Stimulated activated CD4-positive, alpha-beta T cell treated with anti-CD3 and anti-CD28 coated beads, Interleukin-2, amount 100 ng/mL, for 48 hours (primary cell): ENCODE measurements at regions not wholly inside any gene's neighbourhood (a gene's known extent, or its start where the extent isn't known, plus 50 kb on each side); places are given as distances from the start of the nearest gene placed in this dataset.

Experiments
- DNase-seq, 2 donors: peaks; one replicate each; pipeline ENCODE4 v3.0.0-alpha.2; 2020

- no peak for DNase-seq
These were observed 148.2 kb upstream of the SPRY4 start for GRCh38 chr5:142473038-142473437.

GRCh38 chr5:142472306-142472951 is 147.6 kb upstream of the SPRY4 start:
- peak; percentile 16 to 33 for DNase-seq

GRCh38 chr5:142466195-142466971 is 141.6 kb upstream of the SPRY4 start:
- no peak for DNase-seq

GRCh38 chr5:142465476-142465875 is 140.7 kb upstream of the SPRY4 start:
- DNase-seq: no peak

GRCh38 chr5:142463904-142464303 is 139.1 kb upstream of the SPRY4 start:
- no peak for DNase-seq

- DNase-seq: no peak
These were observed 136.3 kb upstream of the SPRY4 start for GRCh38 chr5:142461028-142461590.

GRCh38 chr5:142459209-142459608 is 134.4 kb upstream of the SPRY4 start:
- no peak for DNase-seq

- no peak for DNase-seq
These were observed 131.0 kb upstream of the SPRY4 start for GRCh38 chr5:142455856-142456255.

GRCh38 chr5:142453932-142454331 is 129.1 kb upstream of the SPRY4 start:
- no peak for DNase-seq

- no peak for DNase-seq
These were observed 125.6 kb upstream of the SPRY4 start for GRCh38 chr5:142450419-142450818.

- no peak for DNase-seq
These were observed 123.1 kb upstream of the SPRY4 start for GRCh38 chr5:142447887-142448286.

- no peak for DNase-seq
These were observed 122.1 kb upstream of the SPRY4 start for GRCh38 chr5:142446960-142447279.

- DNase-seq: no peak
These were observed 121.5 kb upstream of the SPRY4 start for GRCh38 chr5:142446131-142446959.

- DNase-seq: no peak
These were observed 120.4 kb upstream of the SPRY4 start for GRCh38 chr5:142445266-142445665.

GRCh38 chr5:142441616-142442015 is 116.8 kb upstream of the SPRY4 start:
- no peak for DNase-seq

GRCh38 chr5:142439207-142439860 is 114.5 kb upstream of the SPRY4 start:
- no peak for DNase-seq

- no peak for DNase-seq
These were observed 113.8 kb upstream of the SPRY4 start for GRCh38 chr5:142438573-142438972.

GRCh38 chr5:142437563-142437962 is 112.7 kb upstream of the SPRY4 start:
- no peak for DNase-seq

GRCh38 chr5:142435410-142436115 is 110.7 kb upstream of the SPRY4 start:
- DNase-seq: no peak

- DNase-seq: no peak
These were observed 109.4 kb upstream of the SPRY4 start for GRCh38 chr5:142434322-142434612.

GRCh38 chr5:142433526-142434321 is 108.9 kb upstream of the SPRY4 start:
- no peak for DNase-seq

GRCh38 chr5:142432961-142433360 is 108.1 kb upstream of the SPRY4 start:
- DNase-seq: peak in 1 of 2 donors; percentile 31
